NCI-H2081 (cell line): ENCODE measurements at regions not wholly inside any gene's neighbourhood (a gene's known extent, or its start where the extent isn't known, plus 50 kb on each side); places are given as distances from the start of the nearest gene placed in this dataset.
A peak's percentile ranks its signal among the peaks of the same experiment; 100 is the strongest.
"Not testable (repeated sequence)": the region's sequence is repeated elsewhere in the genome, so short reads cannot be mapped to it uniquely, and the experiment has no call there.

ENCODE experiments used
- DNase-seq, 2 experiments: peaks; one replicate each; lab custom pipeline; 2025; lab: John Stamatoyannopoulos, UW

GRCh38 chr5:28703651-28704260 lies 1665.4 kb upstream of the CDH9 start:
- no peak for DNase-seq

- no peak for DNase-seq
Measured at GRCh38 chr5:28691526-28691925, 1653.1 kb upstream of the CDH9 start.

DNA sequence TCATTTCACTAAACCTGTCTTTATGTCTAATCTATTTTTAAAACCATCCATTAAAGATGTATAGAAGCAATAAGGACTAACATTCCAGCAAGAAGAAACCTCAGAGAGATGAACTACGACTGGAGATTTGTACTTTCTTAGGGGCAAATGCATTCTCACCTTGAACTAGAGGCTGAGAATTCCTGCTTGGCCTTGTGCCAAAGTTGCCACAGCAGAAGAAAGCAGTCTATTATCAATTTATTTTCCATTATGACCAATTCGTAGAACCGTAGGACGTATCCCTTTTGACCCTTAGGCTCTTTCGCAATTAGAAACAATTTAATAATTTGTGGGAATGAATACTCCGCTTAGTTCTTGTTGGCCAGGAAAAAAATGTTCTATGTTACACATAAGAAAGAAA lies 1647.4 kb upstream of the CDH9 start:
- no peak for DNase-seq

DNA sequence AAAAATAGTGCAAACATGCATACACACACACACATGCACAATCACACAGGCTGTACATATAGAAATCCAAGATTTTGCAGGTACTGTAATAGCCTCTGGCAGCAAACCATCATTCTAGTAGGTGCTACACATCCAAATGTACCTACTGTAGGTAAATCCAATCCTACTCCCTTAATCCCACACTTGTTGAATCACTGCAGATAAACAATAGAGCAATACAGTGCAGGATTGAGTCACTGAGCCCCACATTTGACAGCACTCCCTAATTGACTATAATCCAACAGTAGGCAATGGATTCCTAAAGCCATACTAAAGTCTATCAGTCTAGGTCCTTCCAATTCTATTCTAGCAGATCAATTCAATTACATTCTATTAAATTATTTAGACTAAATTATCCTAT lies 1640.5 kb upstream of the CDH9 start:
- no peak for DNase-seq

DNA sequence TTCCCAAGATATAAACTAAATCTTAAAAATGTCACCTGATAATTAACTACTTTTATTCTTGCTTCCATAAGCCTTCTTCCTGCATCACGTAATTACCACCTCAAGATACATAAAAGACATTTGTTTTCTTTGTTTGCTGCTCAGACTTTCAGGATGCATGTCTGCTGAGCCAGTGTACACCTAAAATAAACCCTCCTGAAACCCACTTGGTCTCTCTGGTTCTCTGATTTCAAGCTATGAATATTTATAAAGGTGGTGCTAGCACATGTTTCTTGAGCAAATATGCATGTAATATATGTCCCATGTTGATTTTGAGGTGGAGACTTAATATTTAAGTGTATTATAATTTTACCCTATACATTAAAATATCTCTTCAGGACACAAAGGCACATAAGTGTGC lies 1627.7 kb upstream of the CDH9 start:
- DNase-seq: no peak

DNA sequence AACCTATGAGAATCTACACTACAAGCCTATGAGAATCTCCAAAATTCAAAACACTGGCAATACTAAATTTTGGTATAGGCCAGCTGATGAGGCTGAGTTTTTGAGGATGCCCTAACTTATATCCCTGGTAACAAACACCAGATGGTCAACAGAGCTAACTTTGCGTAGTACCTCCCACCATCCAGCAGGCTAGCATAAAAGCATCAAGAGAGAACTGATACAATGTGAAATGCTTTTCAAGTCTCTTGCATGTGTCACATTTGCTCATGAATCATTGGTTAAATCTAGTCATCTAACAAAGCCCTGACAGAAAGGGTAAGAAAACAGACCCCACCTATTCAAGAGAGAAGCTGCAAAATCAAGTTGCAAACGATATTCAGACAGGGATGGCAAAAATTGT lies 1609.7 kb upstream of the CDH9 start:
- DNase-seq: no peak

DNA sequence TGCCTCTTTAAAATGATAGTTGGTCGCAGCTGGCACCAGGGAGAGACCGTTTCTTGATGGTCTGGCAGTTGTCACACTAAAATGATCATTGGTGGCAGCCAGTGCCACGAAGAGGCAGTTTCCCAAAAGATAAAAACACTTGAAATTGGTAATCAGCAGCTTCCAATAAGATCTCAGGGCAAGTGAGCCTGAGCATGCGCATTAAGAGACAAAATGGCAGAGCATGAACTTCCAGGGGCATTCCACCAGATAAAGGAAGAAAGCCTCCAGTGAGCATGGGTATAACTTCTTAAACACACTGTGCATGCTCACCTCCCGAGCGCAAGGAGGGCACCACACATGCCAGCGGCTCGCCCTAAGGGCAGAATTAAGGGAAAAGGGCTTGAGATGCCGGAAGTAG lies 1594.2 kb upstream of the CDH9 start:
- no peak for DNase-seq

GRCh38 chr5:28603869-28604268 lies 1565.5 kb upstream of the CDH9 start:
- no peak for DNase-seq

GRCh38 chr5:28602429-28602828 lies 1564.0 kb upstream of the CDH9 start:
- DNase-seq: no peak

DNA sequence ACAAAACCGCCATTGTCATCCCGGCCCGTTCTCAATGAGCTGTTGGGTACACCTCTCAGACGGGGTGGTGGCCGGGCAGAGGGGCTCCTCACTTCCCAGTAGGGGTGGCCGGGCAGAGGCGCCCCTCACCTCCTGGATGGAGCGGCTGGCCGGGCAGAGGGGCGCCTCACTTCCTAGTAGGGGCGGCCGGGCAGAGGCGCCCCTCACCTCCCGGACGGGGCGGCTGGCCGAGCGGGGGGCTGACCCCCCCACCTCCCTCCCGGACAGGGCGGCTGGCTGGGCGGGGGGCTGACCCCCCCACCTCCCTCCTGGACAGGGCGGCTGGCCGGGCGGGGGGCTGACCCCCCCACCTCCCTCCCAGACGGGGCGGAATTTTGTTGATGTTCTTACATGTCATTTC lies 1558.3 kb upstream of the CDH9 start:
- not testable (repeated sequence) for DNase-seq

DNA sequence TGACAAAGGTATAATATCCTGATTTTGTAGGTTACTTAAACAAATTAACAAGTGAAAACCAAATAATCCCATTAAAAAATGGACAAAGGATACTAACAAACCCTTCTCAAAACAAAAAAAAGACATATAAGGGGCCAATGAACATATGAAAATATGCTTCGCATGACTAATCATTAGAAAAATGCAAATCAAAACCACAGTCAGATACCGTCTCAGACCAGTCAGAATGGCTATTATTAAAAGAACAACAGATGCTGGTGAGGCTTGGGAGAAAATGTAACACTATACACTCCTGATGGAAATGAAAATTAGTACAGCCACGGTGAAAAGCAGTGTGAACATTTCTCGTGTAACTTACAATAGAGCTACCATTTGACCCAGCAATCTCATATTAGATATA lies 1542.2 kb upstream of the CDH9 start:
- no peak for DNase-seq

GRCh38 chr5:28576022-28576421 lies 1537.6 kb upstream of the CDH9 start:
- DNase-seq: peak in 1 of 2 experiments; percentile 5

- no peak for DNase-seq
Measured at GRCh38 chr5:28575368-28575767, 1537.0 kb upstream of the CDH9 start.

DNA sequence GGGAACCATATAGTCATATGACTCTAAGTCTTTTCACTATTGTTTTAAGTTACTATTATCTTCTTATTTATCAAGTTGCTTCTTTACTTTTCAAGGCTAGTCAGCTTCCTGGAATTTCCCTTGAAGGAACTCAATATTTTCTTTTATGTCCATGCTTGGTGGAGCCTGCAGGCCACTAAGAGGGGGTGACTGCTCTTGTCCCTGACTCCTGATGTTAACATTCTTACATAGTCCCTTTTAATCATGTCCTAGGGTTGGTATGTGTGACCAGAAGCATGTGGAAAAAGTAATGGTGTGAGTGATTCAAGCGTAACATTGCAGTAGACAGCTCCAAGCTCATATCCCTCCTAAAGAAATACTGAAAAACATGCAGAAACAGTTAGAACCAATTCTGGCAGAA lies 1536.2 kb upstream of the CDH9 start:
- no peak for DNase-seq

- no peak for DNase-seq
Measured at GRCh38 chr5:28567048-28567447, 1528.7 kb upstream of the CDH9 start.

DNA sequence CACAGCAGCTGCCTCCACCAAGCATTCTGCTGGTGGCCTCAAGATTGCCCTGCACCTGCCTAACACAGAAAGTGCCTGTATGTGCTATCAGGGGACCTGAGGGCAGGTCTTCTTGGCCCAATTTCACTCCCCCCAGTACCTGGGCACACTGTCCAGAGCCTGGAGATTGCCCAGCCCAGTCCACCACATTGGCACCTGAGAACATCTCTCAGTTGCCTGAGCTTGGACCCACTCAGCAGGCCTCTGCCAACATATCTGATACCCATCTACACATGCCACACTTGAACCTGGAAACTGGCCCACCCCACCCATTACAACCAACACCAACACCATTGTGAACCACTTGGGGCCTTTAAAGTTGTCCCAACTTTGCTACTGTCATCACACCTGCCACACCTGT lies 1523.1 kb upstream of the CDH9 start:
- DNase-seq: no peak

- DNase-seq: no peak
Measured at GRCh38 chr5:28558196-28558595, 1519.8 kb upstream of the CDH9 start.

DNA sequence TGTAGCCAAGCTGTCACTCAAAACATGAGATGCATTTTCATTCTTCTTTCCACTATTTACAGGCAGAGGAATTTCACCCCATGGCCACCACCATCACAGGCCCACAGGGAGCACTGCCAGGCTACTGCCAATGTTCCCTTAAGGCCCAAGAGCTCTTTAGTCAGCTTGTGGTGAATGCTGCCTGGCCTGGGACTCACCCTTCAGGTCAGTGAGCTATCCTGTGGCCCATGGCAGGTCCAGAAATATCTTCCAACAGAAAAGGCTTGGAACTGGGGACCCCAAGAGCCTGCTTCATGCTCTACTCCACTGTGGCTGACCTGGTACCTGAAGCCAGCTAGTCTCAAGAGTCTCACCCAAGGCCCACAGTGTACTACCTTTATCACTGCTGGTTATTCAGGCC lies 1518.7 kb upstream of the CDH9 start:
- DNase-seq: no peak

- no peak for DNase-seq
Measured at GRCh38 chr5:28549588-28549987, 1511.2 kb upstream of the CDH9 start.

GRCh38 chr5:28548856-28549255 lies 1510.5 kb upstream of the CDH9 start:
- DNase-seq: no peak

GRCh38 chr5:28544501-28544900 lies 1506.1 kb upstream of the CDH9 start:
- DNase-seq: no peak

GRCh38 chr5:28543473-28544098 lies 1505.2 kb upstream of the CDH9 start:
- no peak for DNase-seq

DNA sequence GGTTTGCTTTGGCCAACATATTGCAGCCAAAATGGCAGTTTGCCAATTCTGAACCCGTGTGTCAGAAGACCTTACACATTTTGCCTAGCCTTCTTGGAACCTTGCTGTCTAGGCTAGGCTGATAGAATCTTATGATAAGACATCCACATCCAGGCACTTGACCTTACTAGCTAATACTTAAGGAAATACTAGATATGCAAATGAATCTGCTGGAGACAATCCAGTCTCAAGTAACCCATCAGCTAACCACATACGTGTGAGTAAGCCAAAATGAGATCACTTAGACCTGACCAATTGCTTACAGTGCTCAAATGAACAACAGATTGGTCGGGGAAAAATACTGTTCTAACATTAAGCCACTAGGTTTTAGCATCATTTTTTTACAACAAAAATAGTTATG lies 1504.6 kb upstream of the CDH9 start:
- DNase-seq: no peak

- no peak for DNase-seq
Measured at GRCh38 chr5:28523888-28524635, 1485.7 kb upstream of the CDH9 start.
